Tibial artery (tissue), 4 donors: ENCODE measurements at regions not wholly inside any gene's neighbourhood (a gene's known extent, or its start where the extent isn't known, plus 50 kb on each side); places are given as distances from the start of the nearest gene placed in this dataset.

Experiments used
- DNase-seq, 2 donors: peaks; one replicate each; pipeline ENCODE4 v3.0.0-alpha.2; 2019
- H3K27ac ChIP-seq, 2 donors: fragments of 200-600 bp; sonication (generic) in 1 of 2; 1 replicate in 1 of 2; 2 replicates in 1 of 2; pipeline ENCODE4 v1.5.1; 2018 to 2019; ENCODE audit warnings: mild to moderate bottlenecking in 1 of 2
- H3K27me3 ChIP-seq, 2 donors: fragments of 200-600 bp; sonication (generic) in 1 of 2; one replicate each; pipeline versions ENCODE4 v1.5.1 to v1.6.0; 2016 to 2019
- H3K36me3 ChIP-seq, 3 donors: fragments of 200-600 bp; sonication (generic) in 2 of 3; one replicate each; pipeline ENCODE4 v1.5.1; 2016 to 2019; ENCODE audit warnings: mild to moderate bottlenecking in 2 of 3
- H3K4me1 ChIP-seq, 4 donors: fragments of 200-600 bp; sonication (generic) in 2 of 4; 1 replicate in 3 of 4; 2 replicates in 1 of 4; pipeline ENCODE4 v1.5.1; 2016 to 2019
- H3K4me3 ChIP-seq, 2 donors: fragments of 200-600 bp; sonication (generic) in 1 of 2; 1 replicate in 1 of 2; 2 replicates in 1 of 2; pipeline ENCODE4 v1.5.1; 2018 to 2019; ENCODE audit warnings: mild to moderate bottlenecking in 2 of 2
- H3K9me3 ChIP-seq, 3 donors: fragments of 200-600 bp; sonication (generic) in 1 of 3; one replicate each; pipeline ENCODE4 v1.5.1; 2016 to 2019
- intact Hi-C: fragments of 100-400 bp; cut with DNase I; formaldehyde crosslinking; loops from one replicate; pipeline ENCODE4 v1.15.0; 2023; ENCODE audit warnings: low total_unique reads
- TF ChIP-seq, protein P1 (sequence below), 2 experiments: fragments of 200-600 bp in 1 of 2; fragments of 450-650 bp in 1 of 2; IDR thresholded peaks; one replicate each; pipeline ENCODE4 v1.5.1; 2017 to 2019; ENCODE audit warnings: antibody characterized with exemption in 2 of 2, mild to moderate bottlenecking in 1 of 2, moderate library complexity in 1 of 2

DNA sequence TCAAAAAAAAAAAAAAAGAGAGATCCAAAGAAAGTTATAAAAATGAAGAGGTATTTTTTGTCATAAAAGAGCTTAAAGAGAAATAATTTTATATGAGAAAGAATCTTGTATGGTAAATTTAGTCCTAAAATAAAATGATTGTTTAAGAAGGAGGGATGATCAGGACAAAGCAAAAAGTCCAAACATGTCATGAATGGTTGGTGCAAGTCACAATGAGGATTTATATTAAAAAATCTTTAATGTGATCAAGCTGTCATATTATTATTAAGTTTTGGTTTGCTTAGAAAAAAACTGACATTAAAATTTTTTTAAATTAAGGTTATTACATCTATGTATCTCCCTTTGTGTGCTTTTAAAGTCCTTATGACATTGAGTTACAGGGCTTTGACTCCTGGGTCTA is 220.4 kb downstream of the TMEM26 start:
- no peak overlapping the region for H3K4me3 ChIP-seq
- no peaks in the 10 kb centered on the region for H3K27me3 ChIP-seq
- intact Hi-C loops, result no loop called here
- no peak overlapping the region for H3K27ac ChIP-seq
- no peaks in the 10 kb centered on the region for H3K4me1 ChIP-seq
- TF ChIP-seq, protein P1, sequence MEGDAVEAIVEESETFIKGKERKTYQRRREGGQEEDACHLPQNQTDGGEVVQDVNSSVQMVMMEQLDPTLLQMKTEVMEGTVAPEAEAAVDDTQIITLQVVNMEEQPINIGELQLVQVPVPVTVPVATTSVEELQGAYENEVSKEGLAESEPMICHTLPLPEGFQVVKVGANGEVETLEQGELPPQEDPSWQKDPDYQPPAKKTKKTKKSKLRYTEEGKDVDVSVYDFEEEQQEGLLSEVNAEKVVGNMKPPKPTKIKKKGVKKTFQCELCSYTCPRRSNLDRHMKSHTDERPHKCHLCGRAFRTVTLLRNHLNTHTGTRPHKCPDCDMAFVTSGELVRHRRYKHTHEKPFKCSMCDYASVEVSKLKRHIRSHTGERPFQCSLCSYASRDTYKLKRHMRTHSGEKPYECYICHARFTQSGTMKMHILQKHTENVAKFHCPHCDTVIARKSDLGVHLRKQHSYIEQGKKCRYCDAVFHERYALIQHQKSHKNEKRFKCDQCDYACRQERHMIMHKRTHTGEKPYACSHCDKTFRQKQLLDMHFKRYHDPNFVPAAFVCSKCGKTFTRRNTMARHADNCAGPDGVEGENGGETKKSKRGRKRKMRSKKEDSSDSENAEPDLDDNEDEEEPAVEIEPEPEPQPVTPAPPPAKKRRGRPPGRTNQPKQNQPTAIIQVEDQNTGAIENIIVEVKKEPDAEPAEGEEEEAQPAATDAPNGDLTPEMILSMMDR (IDR thresholded peaks at IDR 0.05), result no peak
- no peaks in the 10 kb centered on the region for H3K9me3 ChIP-seq
- H3K36me3 ChIP-seq, result no peaks in the 10 kb centered on the region
- no peak for DNase-seq

- intact Hi-C loops, result no loop called here
- TF ChIP-seq, protein P1 (IDR thresholded peaks at IDR 0.05), result no peak
Observed at GRCh38 chr10:61225939-61226338, 227.2 kb downstream of the TMEM26 start.

DNA sequence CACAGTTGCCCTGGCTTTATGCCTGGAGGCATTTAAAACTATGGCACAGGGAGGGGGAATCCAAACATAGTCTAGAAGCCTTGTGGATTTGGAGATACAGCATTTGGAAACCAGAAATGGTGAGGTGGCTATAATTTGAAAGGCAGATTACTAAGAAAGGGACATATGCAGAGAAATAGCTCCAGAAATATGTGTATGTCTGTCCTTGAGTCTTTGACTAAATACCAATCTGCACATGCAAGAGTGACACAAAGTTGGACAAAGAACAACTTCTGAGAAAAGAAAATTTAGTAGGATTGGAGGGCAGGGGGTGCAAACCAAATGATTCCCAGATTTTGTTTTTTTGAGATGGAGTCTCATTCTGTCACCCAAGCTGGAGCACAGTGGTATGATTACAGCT is 229.6 kb downstream of the TMEM26 start:
- H3K9me3 ChIP-seq, result peaks cover 0 to 12% (median 6%) of the 10 kb centered on the region in 3 donors
- no peak for DNase-seq
- TF ChIP-seq, protein P1 (IDR thresholded peaks at IDR 0.05), result no peak
- no peak overlapping the region for H3K27ac ChIP-seq
- H3K36me3 ChIP-seq, result no peaks in the 10 kb centered on the region
- no peak overlapping the region for H3K4me3 ChIP-seq
- intact Hi-C loops, result no loop called here
- H3K4me1 ChIP-seq, result peaks cover 0 to 9% (median 0%) of the 10 kb centered on the region in 4 donors
- no peaks in the 10 kb centered on the region for H3K27me3 ChIP-seq

More at GRCh38 chr10:61225939-61226338, 227.2 kb downstream of the TMEM26 start:
- Histone ChIP-seq H3K9me3 (peaks cover 0 to 12% (median 6%) of the 10 kb centered on the region in 3 donors), H3K27me3 (no peaks in the 10 kb centered on the region), H3K27ac (no peak overlapping the region), H3K4me3 (no peak overlapping the region), H3K4me1 (peaks cover 0 to 9% (median 0%) of the 10 kb centered on the region in 4 donors), H3K36me3 (no peaks in the 10 kb centered on the region)
- no peak for DNase-seq

GRCh38 chr10:61219696-61220095 is 233.5 kb downstream of the TMEM26 start:
- peaks cover 0 to 9% (median 0%) of the 10 kb centered on the region in 4 donors for H3K4me1 ChIP-seq
- intact Hi-C loops, result no loop called here
- H3K27ac ChIP-seq, result no peak overlapping the region
- H3K27me3 ChIP-seq, result no peaks in the 10 kb centered on the region
- no peak overlapping the region for H3K4me3 ChIP-seq
- H3K9me3 ChIP-seq, result no peaks in the 10 kb centered on the region
- TF ChIP-seq, protein P1 (IDR thresholded peaks at IDR 0.05), result no peak
- H3K36me3 ChIP-seq, result no peaks in the 10 kb centered on the region
- no peak for DNase-seq

DNA sequence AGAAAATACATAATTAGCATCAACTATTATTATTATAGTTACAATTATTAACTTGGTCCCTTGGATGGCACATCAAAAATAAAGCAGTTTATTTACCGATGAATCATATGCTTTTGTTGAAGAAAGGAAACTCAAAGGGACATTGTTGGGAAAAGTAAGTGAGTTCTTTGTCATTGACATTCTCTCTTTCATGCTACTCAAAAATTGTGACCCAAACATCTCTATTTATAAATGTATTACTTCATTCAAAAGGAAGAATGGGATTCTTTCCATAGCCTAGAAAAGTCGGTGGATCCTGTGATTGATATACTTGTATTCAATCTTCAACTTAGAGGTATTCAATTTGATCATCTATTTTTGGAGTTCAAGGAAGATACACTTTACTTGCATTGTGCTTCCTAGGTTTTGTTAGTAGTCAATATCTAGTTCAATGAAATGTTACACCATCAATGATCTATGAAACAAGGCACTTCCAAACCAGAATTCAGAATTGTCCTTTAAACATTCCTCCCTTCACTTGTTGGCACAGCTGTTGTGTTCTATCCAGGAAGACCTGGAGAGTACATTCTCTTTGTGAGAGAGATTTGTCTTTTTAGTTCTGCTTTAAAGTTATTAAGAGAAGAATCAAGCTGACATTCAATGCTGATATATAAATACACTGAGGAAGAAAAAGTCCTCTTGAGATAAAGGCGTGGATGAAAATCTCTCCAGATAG is 235.2 kb downstream of the TMEM26 start:
- Histone ChIP-seq H3K4me3 (no peak overlapping the region), H3K9me3 (no peaks in the 10 kb centered on the region), H3K4me1 (no peaks in the 10 kb centered on the region), H3K27ac (no peak overlapping the region), H3K36me3 (no peaks in the 10 kb centered on the region), H3K27me3 (no peaks in the 10 kb centered on the region)
- intact Hi-C loops, result no loop called here
- no peak for DNase-seq
- TF ChIP-seq, protein P1 (IDR thresholded peaks at IDR 0.05), result no peak
